Esophagus squamous epithelium (tissue), 4 donors: ENCODE measurements at regions not wholly inside any gene's neighbourhood (a gene's known extent, or its start where the extent isn't known, plus 50 kb on each side); places are given as distances from the start of the nearest gene placed in this dataset.

ENCODE experiments used
- POLR2A ChIP-seq, 4 donors: fragments of 450-650 bp; IDR thresholded peaks; one replicate each; pipeline ENCODE4 v1.6.1; 2017; ENCODE audit warnings: antibody characterized with exemption in 4 of 4, mild to moderate bottlenecking in 4 of 4, moderate library complexity in 3 of 4
- TF ChIP-seq, protein P1 (sequence below), 6 experiments: fragments of 450-650 bp in 4 of 6; fragments of 200-600 bp in 2 of 6; sonication (generic) in 2 of 6; IDR thresholded peaks; one replicate each; pipeline ENCODE4 v1.5.1; 2016 to 2019; ENCODE audit warnings: antibody characterized with exemption in 6 of 6, mild to moderate bottlenecking in 4 of 6, moderate library complexity in 4 of 6

DNA sequence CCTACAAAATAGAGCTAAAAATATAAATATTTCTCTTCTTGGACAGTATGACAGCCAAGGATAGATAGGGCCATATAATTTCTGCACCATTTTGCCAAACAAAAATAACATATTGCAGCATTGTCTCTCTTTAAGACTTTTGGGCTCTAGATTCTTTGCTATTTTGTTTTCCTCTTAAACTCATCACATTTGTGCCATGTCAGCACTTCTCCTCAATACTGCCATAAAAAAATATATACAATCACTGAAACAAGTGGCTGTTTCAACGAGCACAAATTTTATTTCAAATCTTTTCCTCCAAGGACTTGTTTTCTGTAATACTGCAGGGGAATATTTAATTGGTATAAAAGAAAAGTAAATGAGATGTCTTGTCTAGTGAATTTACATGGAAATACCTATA, 1570.0 kb upstream of the NUDT12 start:
- TF ChIP-seq, protein P1, sequence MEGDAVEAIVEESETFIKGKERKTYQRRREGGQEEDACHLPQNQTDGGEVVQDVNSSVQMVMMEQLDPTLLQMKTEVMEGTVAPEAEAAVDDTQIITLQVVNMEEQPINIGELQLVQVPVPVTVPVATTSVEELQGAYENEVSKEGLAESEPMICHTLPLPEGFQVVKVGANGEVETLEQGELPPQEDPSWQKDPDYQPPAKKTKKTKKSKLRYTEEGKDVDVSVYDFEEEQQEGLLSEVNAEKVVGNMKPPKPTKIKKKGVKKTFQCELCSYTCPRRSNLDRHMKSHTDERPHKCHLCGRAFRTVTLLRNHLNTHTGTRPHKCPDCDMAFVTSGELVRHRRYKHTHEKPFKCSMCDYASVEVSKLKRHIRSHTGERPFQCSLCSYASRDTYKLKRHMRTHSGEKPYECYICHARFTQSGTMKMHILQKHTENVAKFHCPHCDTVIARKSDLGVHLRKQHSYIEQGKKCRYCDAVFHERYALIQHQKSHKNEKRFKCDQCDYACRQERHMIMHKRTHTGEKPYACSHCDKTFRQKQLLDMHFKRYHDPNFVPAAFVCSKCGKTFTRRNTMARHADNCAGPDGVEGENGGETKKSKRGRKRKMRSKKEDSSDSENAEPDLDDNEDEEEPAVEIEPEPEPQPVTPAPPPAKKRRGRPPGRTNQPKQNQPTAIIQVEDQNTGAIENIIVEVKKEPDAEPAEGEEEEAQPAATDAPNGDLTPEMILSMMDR (IDR thresholded peaks at IDR 0.05) = no peak
- TF ChIP-seq POLR2A (IDR thresholded peaks at IDR 0.05) = no peak
